Endothelial cell of umbilical vein (primary cell): ENCODE measurements at regions not wholly inside any gene's neighbourhood (a gene's known extent, or its start where the extent isn't known, plus 50 kb on each side); places are given as distances from the start of the nearest gene placed in this dataset.

Source experiments
- BruUV-seq: library from RNA; stranded (reverse); fragments of 400-500 nt; replicated peaks from 2 replicates; lab custom pipeline; 2021; lab: Mats Ljungman, UMichigan
- CTCF ChIA-PET: fragments of 300-600, 350-600 bp; sonication (Branson Sonifier 250); formaldehyde crosslinking; loops from one replicate; lab custom pipeline; 2021; ENCODE audit warnings: antibody characterized with exemption, inconsistent platforms; lab: Charles Lee
- POLR2A ChIA-PET: fragments of 300-600, 350-600 bp; sonication (Branson Sonifier 250); formaldehyde crosslinking; loops from one replicate; lab custom pipeline; 2021; ENCODE audit warnings: antibody characterized with exemption, inconsistent platforms; lab: Charles Lee
- DNase-seq: peaks from one replicate; pipeline ENCODE4 v3.0.0-alpha.2; 2011; ENCODE audit warnings: low read depth, low spot score
- FAIRE-seq: peaks from 2 replicates; lab custom pipeline; 2011; peaks lifted over from hg19 to GRCh38; lab: Jason Lieb, UNC
- H2AFZ ChIP-seq: 2 replicates; pipeline ENCODE4 v1.6.0; 2012; ENCODE audit warnings: low read depth, low read length, control low read depth, inconsistent platforms
- H3K27ac ChIP-seq: 2 replicates; pipeline ENCODE4 v1.5.1; 2011; ENCODE audit warnings: low read depth, mild to moderate bottlenecking, control low read depth, low read length, moderate library complexity; ENCODE audit not compliant: insufficient read depth
- H3K27me3 ChIP-seq, 2 experiments: 2 replicates each; pipeline versions ENCODE4 v1.6.0 to v1.6.1; 2011; ENCODE audit warnings: low read length in 2 of 2, mixed read lengths in 1 of 2; ENCODE audit not compliant: control insufficient read depth in 2 of 2, insufficient read depth in 2 of 2
- H3K36me3 ChIP-seq, 2 experiments: 2 replicates in 1 of 2; 3 replicates in 1 of 2; pipeline ENCODE4 v1.5.1; 2011; ENCODE audit warnings: low read length in 2 of 2, mild to moderate bottlenecking in 1 of 2, moderate library complexity in 1 of 2; ENCODE audit not compliant: control insufficient read depth in 2 of 2, insufficient read depth in 2 of 2; ENCODE audit errors: extremely low read depth in 1 of 2
- H3K4me1 ChIP-seq: 3 replicates; pipeline ENCODE4 v1.5.1; 2011; ENCODE audit warnings: mild to moderate bottlenecking, low read length; ENCODE audit not compliant: control insufficient read depth, insufficient read depth; ENCODE audit errors: extremely low read depth
- H3K4me2 ChIP-seq: 2 replicates; pipeline ENCODE4 v1.6.1; 2011; ENCODE audit warnings: low read length, control low read depth, mixed read lengths; ENCODE audit not compliant: insufficient read depth
- H3K4me3 ChIP-seq, 3 experiments: fragments of 200-600 bp in 1 of 3; sonication (generic), shearing (Covaris generic) in 1 of 3; replicated peaks in 1 of 3; 2 replicates each; pipeline ENCODE4 v1.5.1; 2011 to 2016; ENCODE audit warnings: control low read depth in 3 of 3, low read length in 3 of 3, mild to moderate bottlenecking in 2 of 3, inconsistent platforms in 1 of 3, low read depth in 1 of 3, moderate library complexity in 1 of 3; ENCODE audit not compliant: insufficient read depth in 1 of 3
- H3K79me2 ChIP-seq: 2 replicates; pipeline ENCODE4 v1.6.0; 2012; ENCODE audit warnings: low read length, inconsistent platforms; ENCODE audit not compliant: control insufficient read depth, insufficient read depth
- H3K9ac ChIP-seq: replicated peaks from 2 replicates; pipeline ENCODE3; 2011; ENCODE audit warnings: low read length, control low read depth; ENCODE audit not compliant: insufficient read depth; ENCODE audit errors: extremely low read depth
- H3K9me1 ChIP-seq: replicated peaks from 3 replicates; pipeline ENCODE4 v1.6.0; 2011; ENCODE audit warnings: mild to moderate bottlenecking, low read length; ENCODE audit not compliant: control insufficient read depth, insufficient read depth; ENCODE audit errors: extremely low read depth
- H3K9me3 ChIP-seq: replicated peaks from 2 replicates; pipeline ENCODE4 v1.5.1; 2012; ENCODE audit warnings: low read length, inconsistent platforms; ENCODE audit not compliant: control insufficient read depth, insufficient read depth
- H4K20me1 ChIP-seq: replicated peaks from 2 replicates; pipeline ENCODE3; 2011; ENCODE audit warnings: mild to moderate bottlenecking, low read length; ENCODE audit not compliant: control insufficient read depth, insufficient read depth; ENCODE audit errors: extremely low read depth
- EZH2 ChIP-seq: IDR thresholded peaks from 2 replicates; pipeline ENCODE4 v1.6.1; 2012; ENCODE audit warnings: borderline replicate concordance, low read depth, mild to moderate bottlenecking, moderate library complexity, low read length, inconsistent platforms; ENCODE audit not compliant: severe bottlenecking
- FOS ChIP-seq: IDR thresholded peaks from 2 replicates; pipeline ENCODE4 v1.6.1; 2011; ENCODE audit warnings: mild to moderate bottlenecking, low read length, moderate library complexity, borderline replicate concordance; ENCODE audit not compliant: insufficient read depth
- GATA2 ChIP-seq: IDR thresholded peaks from 2 replicates; pipeline ENCODE4 v1.7.0; 2011; ENCODE audit warnings: low read depth, mild to moderate bottlenecking, moderate library complexity, mixed read lengths, low read length; ENCODE audit not compliant: insufficient read length, insufficient read depth
- JUN ChIP-seq: IDR thresholded peaks from 2 replicates; pipeline ENCODE4 v1.6.1; 2011; ENCODE audit warnings: borderline replicate concordance, low read depth; ENCODE audit not compliant: insufficient read length, insufficient read depth
- MYC ChIP-seq: IDR thresholded peaks from one replicate; pipeline ENCODE4 v1.6.1; 2011; ENCODE audit warnings: mild to moderate bottlenecking, low read depth, low read length
- POLR2A ChIP-seq: IDR thresholded peaks from 2 replicates; pipeline ENCODE4 v1.6.1; 2012; ENCODE audit warnings: low read depth, mild to moderate bottlenecking, control low read depth, low read length
- POLR2AphosphoS5 ChIP-seq: IDR thresholded peaks from 2 replicates; pipeline ENCODE4 v1.6.1; 2012; ENCODE audit warnings: low read depth, mild to moderate bottlenecking, control low read depth, low read length, moderate library complexity; ENCODE audit not compliant: insufficient read depth
- dilution Hi-C: fragments of 300-500 bp; cut with MboI; formaldehyde crosslinking; loops from one replicate; pipeline ENCODE4 v1.15.0; 2019; ENCODE audit warnings: low sequenced_read_pairs; ENCODE audit not compliant: extremely low pct_ligation_motif_present
- intact Hi-C: fragments of 100-400 bp; cut with micrococcal nuclease; formaldehyde crosslinking; loops from one replicate; pipeline ENCODE4 v1.10.0; 2022
- TF ChIP-seq, protein P1 (sequence below), 2 donors: IDR thresholded peaks; 1 replicate in 1 of 2; 2 replicates in 1 of 2; pipeline ENCODE4 v1.5.1; 2011; ENCODE audit warnings: low read length in 2 of 2, mild to moderate bottlenecking in 2 of 2, moderate library complexity in 2 of 2, control low read depth in 1 of 2, inconsistent platforms in 1 of 2, low read depth in 1 of 2; ENCODE audit not compliant: insufficient read depth in 1 of 2; ENCODE audit errors: extremely low read depth in 1 of 2
- TF ChIP-seq, protein P2 (sequence below): IDR thresholded peaks from 2 replicates; pipeline ENCODE4 v1.6.1; 2011; ENCODE audit not compliant: insufficient read depth, insufficient read length

DNA sequence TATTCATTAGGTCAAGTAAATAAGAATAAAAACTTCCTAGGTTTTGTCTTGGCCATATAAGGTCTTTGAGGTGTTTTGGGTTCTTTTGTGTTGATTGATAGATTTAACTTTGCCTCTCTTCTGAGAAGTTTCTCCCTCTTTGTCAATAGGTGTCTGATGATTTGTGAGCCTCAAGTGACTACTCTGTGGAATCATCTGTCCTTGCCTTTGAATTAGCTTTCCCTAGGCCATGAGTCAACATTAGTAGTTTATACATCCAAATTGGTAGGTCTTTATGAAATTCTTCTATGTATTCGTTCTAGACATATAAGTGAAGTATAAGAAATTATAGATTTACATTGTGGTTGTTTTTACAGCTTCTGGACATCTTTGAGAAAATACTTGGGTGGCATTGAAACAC is 864.4 kb downstream of the USP25 start:
- POLR2A ChIA-PET = no interaction called here
- Histone ChIP-seq H3K4me1 (no peaks in the 10 kb centered on the region), H3K4me2 (no peak overlapping the region), H3K36me3 (peaks cover 0 to 2% of the 10 kb centered on the region in 2 experiments), H2AFZ (no peak overlapping the region), H3K27ac (no peak overlapping the region), H3K9ac (no peak overlapping the region), H3K79me2 (no peaks in the 10 kb centered on the region), H3K9me1 (no peaks in the 10 kb centered on the region), H3K4me3 (no peak overlapping the region), H4K20me1 (no peaks in the 10 kb centered on the region), H3K9me3 (no peaks in the 10 kb centered on the region), H3K27me3 (no peaks in the 10 kb centered on the region)
- intact Hi-C loops (no loop called here), dilution Hi-C loops (no loop called here)
- FAIRE-seq (no peak), DNase-seq (no peak)
- no TSS peak for BruUV-seq
- CTCF ChIA-PET = interaction anchor here (1.2 kb wide), 1 partner anchor 11 kb away, joined by 3 read pairs; no protein-coding TSS in a partner anchor
- TF ChIP-seq MYC (no peak), JUN (no peak), GATA2 (no peak), EZH2 (no peak), FOS (no peak), POLR2AphosphoS5 (no peak), POLR2A (no peak)
- TF ChIP-seq, protein P1, sequence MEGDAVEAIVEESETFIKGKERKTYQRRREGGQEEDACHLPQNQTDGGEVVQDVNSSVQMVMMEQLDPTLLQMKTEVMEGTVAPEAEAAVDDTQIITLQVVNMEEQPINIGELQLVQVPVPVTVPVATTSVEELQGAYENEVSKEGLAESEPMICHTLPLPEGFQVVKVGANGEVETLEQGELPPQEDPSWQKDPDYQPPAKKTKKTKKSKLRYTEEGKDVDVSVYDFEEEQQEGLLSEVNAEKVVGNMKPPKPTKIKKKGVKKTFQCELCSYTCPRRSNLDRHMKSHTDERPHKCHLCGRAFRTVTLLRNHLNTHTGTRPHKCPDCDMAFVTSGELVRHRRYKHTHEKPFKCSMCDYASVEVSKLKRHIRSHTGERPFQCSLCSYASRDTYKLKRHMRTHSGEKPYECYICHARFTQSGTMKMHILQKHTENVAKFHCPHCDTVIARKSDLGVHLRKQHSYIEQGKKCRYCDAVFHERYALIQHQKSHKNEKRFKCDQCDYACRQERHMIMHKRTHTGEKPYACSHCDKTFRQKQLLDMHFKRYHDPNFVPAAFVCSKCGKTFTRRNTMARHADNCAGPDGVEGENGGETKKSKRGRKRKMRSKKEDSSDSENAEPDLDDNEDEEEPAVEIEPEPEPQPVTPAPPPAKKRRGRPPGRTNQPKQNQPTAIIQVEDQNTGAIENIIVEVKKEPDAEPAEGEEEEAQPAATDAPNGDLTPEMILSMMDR (IDR thresholded peaks at IDR 0.05; ENCODE audit: extremely low read depth in 1 of 2, insufficient read depth in 1 of 2, low read depth in 1 of 2, low read length in 2 of 2) = no peak
- TF ChIP-seq, protein P2, sequence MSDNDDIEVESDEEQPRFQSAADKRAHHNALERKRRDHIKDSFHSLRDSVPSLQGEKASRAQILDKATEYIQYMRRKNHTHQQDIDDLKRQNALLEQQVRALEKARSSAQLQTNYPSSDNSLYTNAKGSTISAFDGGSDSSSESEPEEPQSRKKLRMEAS = no peak
